ENCODE measurements at regions not wholly inside any gene's neighbourhood (a gene's known extent, or its start where the extent isn't known, plus 50 kb on each side); places are given as distances from the start of the nearest gene placed in this dataset.
"Not testable (repeated sequence)": the region's sequence is repeated elsewhere in the genome, so short reads cannot be mapped to it uniquely, and the experiment has no call there.

- no peak for DNase-seq
Measured at GRCh38 chr13:81197483-81197882, 856.6 kb upstream of the SPRY2 start.

- DNase-seq: no peak
Measured at GRCh38 chr13:81194362-81194761, 853.4 kb upstream of the SPRY2 start.

DNA sequence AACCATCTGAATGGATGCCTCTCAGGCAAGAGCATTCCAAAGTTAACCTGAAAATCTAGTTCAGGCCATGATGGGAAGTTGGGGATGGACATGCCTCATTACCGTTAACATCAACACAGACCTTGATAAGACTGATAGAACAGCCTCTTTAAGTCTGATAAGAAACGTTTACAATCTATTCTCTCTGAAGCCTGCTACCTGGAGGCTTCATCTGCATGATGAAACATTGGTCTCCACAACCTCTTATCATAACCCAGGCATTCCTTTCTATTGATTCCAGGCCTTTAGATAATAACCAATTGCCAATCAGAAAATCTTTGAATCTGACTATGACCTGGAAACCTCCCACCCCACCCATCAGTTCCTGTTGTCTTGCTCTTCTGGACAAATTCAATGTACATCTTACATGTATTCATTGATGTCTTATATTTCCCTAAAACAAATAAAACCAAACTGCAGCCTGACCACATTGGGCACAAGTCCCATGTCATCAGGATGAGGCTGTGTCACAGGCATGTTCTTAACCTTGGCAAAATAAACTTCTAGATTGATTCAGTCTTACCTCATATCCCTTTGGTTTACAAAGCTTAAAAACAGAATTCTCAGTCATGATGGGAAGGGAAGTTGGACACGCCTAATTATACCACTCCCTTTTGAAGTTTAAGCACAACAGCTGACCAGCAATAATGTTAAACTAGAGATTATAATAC is 843.8 kb upstream of the SPRY2 start:
- DNase-seq: no peak

DNA sequence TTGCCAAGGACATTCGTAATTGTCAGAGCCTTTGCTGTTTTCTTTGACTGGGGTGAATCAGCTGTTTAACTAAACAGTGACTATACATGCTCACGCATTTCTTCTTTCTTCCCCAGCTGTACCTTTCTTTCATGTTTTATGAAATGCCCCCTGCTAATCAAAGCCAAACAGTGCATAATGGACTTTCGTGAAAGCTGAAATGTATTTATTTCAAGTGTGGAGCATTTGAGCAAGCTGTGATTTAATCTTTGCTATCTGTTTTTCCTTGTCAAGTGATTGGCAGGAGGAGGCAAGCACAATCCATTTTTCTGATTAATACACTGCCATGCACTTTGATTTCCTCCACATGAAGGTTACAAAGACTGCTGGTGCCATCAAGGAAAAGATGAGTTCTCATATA is 831.7 kb upstream of the SPRY2 start:
- DNase-seq: no peak

- DNase-seq: peak; percentile 40 to 47
Measured at GRCh38 chr13:81171065-81171647, 830.2 kb upstream of the SPRY2 start.

DNA sequence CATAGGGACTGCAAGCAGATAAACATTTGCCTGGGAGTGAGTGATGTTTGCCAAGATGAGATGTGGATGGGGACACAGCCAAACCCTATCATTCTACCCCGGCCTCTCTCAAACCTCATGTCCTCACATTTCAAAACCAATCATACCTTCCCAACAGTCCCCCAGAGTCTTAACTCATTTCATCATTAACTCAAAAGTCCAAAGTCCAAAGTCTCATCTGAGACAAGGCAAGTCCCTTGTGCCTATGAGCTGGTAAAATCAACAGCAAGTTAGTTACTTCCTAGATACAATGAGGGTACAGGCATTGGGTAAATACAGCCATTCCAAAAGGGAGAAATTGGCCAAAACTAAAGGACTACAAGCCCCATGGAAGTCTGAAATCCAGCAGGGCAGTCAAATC is 822.9 kb upstream of the SPRY2 start:
- not testable (repeated sequence) for DNase-seq

DNA sequence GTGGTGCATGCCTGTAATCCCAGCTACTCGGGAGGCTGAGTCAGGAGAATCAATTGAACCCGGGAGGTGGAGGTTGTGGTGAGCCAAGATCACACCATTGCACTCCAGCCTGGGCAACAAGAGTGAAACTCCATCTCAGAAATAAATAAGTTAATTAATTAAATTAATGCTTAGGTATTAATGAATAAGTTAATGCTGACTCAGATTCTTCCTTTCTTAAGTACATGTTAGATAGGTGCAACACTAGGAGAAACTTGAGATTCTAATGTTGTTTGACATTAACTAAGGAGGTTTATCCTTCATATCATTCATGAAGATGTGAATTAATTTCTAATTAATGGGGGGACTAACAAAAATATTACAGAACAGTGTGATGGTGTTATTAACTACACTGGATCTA is 812.6 kb upstream of the SPRY2 start:
- DNase-seq: no peak

DNA sequence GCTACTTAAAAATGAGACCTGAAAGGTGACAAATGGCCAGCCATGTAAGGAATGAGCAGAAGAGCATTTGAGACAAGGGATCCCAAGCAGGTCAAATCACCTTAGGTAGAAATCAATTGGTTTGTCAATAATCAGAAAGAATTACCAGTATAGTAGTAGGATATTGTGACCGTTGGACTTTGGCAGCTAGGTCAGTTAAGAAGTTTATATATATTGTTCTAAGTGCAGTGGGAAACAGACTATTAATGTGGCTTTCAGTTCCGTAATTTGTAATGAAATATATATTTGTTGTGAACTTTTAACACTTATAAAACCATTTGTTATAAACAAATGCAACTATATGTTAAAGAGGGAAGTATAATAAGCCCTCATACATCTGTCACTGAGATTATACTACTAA is 807.9 kb upstream of the SPRY2 start:
- no peak for DNase-seq

- DNase-seq: not testable (repeated sequence)
Measured at GRCh38 chr13:81146576-81146975, 805.6 kb upstream of the SPRY2 start.

DNA sequence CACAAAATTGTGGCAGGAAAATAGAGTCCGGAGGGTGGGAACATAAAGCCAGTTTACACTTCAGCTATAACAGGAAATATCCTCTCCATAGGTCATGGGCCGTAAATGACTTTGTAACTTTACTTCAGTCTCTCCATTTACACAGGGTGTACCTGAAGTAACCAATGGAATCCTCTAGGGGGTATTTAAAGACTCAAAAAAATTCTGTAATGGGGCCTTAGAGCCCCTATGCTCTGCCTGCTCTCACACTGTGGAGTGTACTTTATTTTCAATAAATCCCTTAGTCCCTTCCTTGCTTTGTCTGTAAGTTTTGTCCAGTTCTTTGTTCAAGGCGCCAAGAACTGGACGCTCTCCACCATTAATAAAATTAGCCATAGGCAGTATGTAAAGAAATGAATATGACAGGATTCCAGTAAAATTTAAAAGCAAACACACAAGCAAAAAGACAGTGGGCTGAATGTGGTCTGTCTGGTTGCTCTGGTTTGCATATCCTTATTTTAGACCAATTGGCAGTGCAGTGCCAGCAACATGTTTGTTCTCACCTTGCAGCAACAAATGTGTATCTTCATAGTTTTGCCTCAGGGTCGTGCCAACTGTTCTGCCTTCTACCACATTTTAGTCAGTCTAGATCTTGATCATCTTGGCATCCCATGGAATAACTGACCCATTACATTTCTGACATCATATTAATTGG is 801.5 kb upstream of the SPRY2 start:
- no peak for DNase-seq

GRCh38 chr13:81140675-81141074 is 799.7 kb upstream of the SPRY2 start:
- no peak for DNase-seq

DNA sequence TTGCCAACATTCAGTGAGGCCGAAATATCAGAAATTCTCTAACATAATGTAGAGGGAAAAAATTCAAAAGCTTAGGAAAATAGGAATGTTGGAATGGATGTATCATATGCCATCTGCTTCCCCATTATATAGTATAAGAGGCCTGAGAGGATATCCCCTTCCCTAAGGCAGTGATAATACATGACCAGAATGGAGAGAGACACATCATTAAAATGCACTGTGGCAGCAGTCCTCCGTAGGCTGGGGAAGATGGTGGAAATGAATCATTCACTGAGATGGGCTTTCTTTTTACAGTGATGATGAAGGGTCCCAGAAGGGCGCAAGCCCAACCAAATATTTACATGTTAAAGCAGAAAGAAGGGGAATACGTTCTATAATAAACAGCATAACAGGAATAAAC is 799.1 kb upstream of the SPRY2 start:
- no peak for DNase-seq

- no peak for DNase-seq
Measured at GRCh38 chr13:81138353-81138980, 797.5 kb upstream of the SPRY2 start.

DNA sequence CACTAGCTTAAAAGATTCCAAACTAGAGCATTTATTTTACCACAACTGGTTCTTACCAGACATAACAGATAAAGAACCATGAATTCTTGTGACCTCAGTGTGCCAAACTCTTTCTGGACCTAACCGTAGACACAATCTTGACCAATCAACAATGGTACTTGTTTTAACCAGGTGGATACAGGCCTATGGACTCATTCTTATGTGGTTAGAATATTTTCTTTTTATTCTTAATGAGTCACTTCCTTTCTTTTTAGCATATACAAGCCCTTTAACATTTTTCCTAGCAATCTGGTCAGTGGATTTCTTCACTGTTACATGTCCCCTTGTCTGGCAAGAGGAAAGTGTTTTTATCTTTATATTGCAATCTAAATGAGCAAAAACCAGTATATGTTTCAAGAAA is 792.1 kb upstream of the SPRY2 start:
- DNase-seq: no peak

DNA sequence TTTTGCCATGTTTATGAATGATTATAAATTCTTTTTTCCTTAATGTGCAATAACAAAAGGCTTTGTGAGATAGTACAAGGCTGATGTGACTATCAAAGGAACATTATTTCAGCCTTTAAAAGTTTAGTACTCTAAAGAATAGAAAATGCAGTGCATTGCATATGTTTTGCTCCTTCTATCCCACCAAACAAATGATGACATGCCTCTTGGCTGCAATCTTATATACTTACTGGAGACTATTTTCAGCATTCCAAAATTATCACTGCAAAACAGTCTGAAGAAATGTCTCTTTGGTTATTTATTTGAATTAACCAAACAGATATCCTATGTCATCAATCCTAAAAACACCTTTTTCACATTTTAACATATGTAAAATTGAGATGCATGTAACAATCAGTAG is 776.5 kb upstream of the SPRY2 start:
- no peak for DNase-seq

DNA sequence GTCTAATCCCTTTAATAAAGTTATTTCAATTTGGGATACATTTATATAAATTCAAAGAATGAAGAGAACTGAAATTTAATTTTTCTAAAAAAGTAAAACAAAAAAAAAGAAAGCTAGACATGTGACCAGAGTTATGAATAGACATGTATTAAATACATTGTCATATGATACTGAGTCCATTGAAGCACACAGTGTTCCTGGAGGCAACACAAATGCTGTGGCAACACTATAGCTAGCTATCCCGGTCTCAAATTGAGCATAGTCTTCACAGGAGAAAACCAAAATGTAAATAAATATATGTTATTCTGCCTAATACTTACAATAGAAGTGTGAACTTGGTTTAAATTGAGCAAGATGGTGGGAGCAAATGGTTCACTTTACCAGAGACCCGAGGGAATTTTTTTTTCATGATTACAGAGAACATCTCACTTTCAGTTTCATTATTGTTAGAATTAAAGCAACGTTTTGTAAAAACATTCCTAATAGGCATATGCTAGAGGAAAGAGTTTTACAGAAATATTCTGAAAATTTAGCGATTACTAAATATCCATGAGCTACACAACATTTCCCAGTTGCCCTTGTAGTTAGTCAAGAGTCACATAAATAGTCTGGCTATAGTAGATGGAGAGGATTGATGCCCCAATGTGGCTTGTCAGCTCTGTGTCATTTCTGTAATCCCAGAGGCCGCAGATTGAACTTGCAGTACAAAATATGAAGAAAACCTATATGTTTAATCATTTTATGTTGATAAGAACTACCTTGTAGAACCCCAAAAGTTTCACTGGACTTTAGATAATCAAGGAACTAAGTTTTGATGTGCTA is 775.7 kb upstream of the SPRY2 start:
- no peak for DNase-seq

GRCh38 chr13:81109026-81109425 is 768.1 kb upstream of the SPRY2 start:
- no peak for DNase-seq

- DNase-seq: no peak
Measured at GRCh38 chr13:81106348-81106747, 765.4 kb upstream of the SPRY2 start.

- DNase-seq: no peak
Measured at GRCh38 chr13:81104035-81104715, 763.2 kb upstream of the SPRY2 start.

- DNase-seq: not testable (repeated sequence)
Measured at GRCh38 chr13:81102066-81102465, 761.1 kb upstream of the SPRY2 start.

DNA sequence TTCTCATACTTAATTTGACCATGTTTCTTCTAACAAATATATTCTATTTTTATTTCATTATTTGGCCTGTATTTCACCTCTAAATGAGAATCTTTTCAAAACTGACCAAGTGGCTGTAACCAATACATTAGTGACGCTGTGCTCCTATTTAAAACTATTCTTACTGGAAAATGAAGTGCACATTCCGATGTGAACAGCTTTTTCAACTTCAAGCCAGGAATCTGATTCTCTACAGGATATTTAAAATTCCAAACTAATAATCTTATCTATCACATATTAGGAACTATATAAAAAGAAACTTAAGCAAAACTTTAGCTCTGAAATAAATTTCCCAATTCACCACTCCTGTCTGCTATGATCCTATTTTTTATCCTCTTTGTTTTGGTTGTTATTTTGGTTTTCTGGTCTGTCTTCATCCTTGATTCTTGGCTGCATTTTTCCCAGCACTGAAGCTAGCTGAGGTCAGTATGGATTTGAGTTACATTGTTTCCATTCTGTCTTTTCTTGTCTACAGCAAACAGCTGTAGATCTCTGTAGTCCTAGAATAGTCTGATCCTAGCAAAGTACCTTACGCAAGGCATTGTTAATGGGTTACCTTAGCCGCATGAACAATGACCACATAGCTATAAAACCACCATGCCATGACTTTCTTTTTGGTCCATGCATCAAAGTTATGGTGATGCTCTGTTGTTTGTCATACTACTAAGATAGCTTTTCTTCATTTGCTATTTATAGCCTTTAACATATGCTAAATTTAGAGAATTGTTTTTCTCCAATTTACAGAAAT is 748.6 kb upstream of the SPRY2 start:
- DNase-seq: no peak

Measured in AML-193 (cell line).